GM19467 (cell line): ENCODE measurements at regions not wholly inside any gene's neighbourhood (a gene's known extent, or its start where the extent isn't known, plus 50 kb on each side); places are given as distances from the start of the nearest gene placed in this dataset.
"Not testable (repeated sequence)": the region's sequence is repeated elsewhere in the genome, so short reads cannot be mapped to it uniquely, and the experiment has no call there.

ENCODE experiments used
- ATAC-seq: cut with Tn5 transposase; IDR thresholded peaks from one replicate; pipeline ENCODE4 v1.9.1; 2021; ENCODE audit warnings: mild to moderate bottlenecking, moderate library complexity; ENCODE audit not compliant: unreplicated experiment

GRCh38 chr3:125695688-125696087 is 100.4 kb upstream of the OSBPL11 start:
- no peak for ATAC-seq

DNA sequence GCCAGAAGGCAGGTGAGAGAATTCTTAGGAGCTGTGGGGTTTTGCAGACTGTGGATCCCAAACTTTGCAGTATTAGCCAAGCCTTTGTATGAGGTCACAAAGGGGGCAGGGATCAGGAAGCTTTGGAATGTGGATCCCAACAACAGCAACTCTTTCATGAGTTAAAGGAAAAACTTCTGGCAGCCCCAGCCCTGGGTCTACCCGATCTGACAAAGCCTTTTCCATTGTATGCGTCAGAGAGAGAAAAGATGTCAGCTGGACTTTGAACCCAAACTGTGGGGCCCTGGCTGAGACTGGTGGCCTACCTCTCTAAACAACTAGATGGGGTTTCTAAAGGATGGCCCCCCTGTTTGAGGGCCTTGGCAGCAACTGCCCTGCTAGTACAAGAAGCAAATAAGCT is 101.8 kb upstream of the OSBPL11 start:
- not testable (repeated sequence) for ATAC-seq

DNA sequence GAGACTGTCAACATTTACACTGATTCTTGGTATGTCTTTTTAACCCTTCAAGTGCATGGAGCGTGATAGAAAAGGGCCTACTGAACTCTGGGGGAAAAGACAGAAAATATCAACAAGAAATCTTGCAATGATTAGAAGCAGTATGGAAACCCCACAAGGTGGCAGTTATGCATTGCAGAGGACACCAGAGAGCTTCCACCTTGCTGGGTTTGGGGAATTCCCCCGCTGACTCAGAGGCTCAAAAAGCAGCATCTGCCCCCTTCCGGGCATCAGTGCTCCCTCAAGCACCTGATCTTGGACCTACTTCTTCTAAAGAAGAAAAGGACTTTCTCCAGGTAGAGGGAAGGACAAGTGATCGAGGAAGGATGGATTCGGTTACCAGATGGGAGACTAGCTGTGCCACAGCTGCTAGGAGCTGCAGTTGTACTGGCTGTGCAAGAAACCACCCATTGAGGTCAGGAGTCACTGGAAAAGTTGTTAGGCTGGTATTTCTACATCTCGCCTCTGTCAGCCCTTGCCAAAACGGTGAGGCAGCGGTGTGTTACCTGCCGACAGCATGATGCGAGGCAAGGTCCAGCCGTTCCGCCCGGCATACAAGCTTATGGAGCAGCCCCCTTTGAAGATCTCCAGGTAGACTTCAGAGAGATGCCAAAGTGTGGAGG is 102.8 kb upstream of the OSBPL11 start:
- ATAC-seq, result not testable (repeated sequence)

DNA sequence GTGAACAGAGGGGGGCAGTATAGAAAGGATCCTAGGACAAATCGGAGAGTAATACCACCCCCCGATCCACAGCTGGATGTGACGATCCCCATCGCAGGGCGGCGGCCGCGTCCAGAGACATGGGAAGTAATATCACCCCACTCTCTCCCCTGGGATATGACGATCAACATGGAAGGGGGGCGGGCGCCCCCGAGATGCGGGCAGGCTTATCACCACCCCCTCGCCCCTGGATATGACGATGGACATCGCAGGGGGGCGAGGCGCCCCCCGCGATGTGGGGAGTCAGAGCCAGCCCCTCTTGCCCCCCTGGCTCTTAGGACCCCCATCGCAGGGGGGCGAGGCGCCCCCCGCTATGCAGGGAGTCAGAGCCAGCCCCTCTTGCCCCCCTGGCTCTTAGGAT is 120.4 kb upstream of the OSBPL11 start:
- ATAC-seq, result no peak

DNA sequence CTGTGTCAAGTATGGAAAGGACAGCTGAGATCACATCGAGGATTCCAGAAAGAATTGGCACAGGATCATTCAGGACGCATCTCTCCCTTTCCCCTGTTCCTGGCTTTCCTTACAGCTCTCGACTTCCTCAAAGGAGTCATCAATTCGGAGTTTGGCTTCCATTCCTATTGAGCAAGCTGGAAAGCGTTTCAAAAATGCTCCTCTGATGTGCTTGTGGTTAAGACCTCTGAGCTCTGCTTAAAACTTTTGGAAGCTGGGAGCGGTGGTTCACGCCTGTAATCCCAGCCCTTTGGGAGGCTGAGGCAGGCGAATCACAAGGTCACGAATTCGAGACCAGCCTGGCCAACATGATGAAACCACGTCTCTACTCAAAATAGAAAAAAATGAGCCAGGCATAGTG is 136.9 kb upstream of the OSBPL11 start:
- ATAC-seq, result not testable (repeated sequence)

DNA sequence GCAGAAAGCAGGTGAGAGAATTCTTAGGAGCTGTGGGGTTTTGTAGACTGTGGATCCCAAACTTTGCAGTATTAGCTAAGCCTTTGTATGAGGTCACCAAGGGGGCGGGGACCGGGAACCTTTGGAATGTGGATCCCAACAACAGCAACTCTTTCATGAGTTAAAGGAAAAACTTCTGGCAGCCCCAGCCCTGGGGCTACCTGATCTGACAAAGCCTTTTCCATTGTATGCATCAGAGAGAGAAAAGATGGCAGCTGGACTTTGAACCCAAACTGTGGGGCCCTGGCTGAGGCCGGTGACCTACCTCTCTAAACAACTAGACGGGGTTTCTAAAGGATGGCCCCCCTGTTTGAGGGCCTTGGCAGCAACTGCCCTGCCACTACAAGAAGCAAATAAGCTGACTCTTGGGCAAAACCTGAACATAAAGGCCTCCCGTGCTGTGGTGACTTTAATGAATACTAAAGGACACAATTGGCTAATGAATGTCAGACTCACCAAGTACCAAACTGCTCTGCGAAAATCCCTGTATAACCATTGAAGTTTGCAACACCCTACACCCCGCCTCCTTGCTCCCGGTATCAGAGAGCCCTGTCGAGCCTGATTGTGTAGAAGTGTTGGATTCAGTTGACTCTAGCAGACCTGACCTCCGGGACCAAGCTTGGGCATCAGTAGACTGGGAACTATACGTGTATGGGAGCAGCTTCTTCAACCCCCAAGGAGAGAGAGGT is 146.9 kb upstream of the OSBPL11 start:
- not testable (repeated sequence) for ATAC-seq

DNA sequence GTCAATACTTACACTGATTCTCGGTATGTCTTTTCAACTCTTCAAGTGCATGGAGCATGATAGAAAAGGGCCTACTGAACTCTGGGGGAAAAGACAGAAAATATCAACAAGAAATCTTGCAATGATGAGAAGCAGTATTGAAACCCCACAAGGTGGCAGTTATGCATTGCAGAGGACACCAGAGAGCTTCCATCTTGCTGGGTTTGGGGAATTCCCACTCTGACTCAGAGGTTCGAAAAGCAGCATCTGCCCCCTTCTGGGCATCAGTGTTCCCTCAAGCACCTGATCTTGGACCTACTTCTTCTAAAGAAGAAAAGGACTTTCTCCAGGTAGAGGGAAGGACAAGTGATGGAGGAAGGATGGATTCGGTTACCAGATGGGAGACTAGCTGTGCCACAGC is 147.5 kb upstream of the OSBPL11 start:
- ATAC-seq, result not testable (repeated sequence)

- not testable (repeated sequence) for ATAC-seq
Observed at GRCh38 chr3:125757050-125757449, 161.8 kb upstream of the OSBPL11 start.

DNA sequence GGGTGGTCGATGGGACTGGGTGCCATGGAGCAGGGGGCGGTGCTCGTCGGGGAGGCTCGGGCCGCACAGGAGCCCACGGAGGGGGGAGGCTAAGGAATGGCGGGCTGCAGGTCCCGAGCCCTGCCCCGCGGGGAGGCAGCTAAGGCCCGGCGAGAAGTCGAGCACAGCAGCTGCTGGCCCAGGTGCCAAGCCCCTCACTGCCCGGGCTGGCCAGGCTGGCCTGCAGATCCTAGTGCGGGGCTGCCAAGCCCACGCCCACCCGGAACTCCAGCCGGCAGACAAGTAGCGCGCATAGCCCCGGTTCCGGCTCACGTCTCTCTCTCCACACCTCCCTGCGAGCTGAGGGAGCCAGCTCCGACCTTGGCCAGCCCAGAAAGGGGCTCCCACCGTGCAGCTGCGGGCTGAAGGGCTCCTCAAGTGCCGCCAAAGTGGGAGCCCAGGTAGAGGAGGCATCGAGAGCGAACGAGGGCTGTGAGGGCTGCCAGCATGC is 163.4 kb upstream of the OSBPL11 start:
- ATAC-seq, result not testable (repeated sequence)

DNA sequence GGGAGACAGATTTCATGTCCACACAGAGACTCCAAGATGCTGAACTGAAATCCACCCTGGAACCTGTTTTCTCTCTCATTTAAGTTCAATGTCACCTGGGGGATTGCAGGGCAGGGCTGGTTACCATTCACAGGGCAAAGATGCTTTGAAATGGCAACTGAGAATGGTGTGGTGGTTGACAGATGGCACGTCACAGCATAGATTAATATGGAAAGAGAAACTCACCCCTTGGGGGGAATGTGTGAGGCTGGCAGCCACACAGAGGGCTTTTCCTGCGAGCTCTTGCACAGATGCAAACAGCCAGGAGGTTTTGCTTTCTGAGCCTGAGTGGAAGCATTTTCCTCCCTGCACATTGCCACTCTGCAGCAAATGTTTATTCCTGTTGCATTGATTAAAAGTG is 167.3 kb upstream of the OSBPL11 start:
- not testable (repeated sequence) for ATAC-seq

- ATAC-seq, result not testable (repeated sequence)
Observed at GRCh38 chr3:125766285-125766826, 171.1 kb upstream of the OSBPL11 start.

GRCh38 chr3:125766931-125767330 is 171.6 kb upstream of the OSBPL11 start:
- not testable (repeated sequence) for ATAC-seq

DNA sequence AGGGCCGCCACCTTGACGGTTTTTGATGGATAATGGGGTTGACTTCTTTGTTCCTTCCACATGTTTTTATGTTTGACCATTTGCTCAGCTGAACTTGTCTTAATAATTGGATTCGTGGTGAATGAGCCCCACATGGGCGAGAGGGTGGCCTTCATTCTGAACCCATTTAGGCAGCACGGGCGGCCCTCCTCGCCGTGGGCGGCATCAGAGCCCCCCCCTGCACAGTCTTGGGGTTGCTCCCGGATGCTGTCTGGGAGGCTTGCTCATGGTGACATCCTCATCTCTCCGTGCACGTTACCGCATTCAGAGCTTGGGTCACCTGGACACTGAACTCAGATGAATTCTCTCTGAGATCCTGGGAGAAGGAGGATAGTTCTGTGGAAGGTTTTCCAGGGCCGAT is 172.3 kb upstream of the OSBPL11 start:
- ATAC-seq, result no peak

DNA sequence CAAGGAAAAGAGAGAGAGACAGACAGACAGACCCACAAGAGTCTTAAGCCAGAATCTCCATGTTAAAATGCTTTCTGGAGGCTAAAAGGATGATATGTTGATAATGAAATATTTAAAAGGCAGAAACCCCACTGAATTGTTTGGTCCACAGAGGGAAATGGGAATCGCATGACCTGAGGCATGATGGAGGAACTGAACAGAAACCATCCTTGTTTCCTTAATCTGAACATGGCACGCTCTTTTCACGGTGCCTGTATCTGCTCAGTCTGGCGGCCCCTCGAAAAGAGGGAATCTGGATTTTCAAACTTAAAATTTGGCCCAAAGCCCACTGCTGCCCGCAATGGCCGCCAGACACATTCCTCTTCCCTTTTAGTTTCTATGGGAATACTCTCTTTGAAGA is 173.5 kb upstream of the OSBPL11 start:
- not testable (repeated sequence) for ATAC-seq

DNA sequence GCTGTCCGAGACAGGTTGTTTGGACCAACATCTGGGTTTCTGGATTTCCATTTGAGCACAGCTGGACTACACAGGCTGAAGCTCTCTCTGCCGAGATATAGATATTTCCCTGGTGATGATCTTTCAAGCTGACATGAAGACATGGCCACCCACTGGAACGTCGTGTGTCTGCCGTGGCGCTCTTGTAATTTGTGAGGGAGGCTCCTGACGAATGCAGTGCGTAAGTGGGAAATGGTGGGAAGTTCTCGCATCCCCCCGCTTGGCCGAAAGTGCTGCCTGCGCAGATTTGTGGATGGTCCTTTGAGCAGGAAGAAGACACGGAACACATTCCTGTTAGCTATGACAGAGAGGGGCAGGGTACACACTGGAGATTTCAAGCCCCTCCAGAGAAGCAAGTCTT is 176.2 kb upstream of the OSBPL11 start:
- ATAC-seq, result not testable (repeated sequence)

GRCh38 chr3:125774433-125775034 is 179.2 kb upstream of the OSBPL11 start:
- ATAC-seq, result not testable (repeated sequence)

GRCh38 chr3:125775106-125775505 is 179.8 kb upstream of the OSBPL11 start:
- ATAC-seq, result not testable (repeated sequence)

DNA sequence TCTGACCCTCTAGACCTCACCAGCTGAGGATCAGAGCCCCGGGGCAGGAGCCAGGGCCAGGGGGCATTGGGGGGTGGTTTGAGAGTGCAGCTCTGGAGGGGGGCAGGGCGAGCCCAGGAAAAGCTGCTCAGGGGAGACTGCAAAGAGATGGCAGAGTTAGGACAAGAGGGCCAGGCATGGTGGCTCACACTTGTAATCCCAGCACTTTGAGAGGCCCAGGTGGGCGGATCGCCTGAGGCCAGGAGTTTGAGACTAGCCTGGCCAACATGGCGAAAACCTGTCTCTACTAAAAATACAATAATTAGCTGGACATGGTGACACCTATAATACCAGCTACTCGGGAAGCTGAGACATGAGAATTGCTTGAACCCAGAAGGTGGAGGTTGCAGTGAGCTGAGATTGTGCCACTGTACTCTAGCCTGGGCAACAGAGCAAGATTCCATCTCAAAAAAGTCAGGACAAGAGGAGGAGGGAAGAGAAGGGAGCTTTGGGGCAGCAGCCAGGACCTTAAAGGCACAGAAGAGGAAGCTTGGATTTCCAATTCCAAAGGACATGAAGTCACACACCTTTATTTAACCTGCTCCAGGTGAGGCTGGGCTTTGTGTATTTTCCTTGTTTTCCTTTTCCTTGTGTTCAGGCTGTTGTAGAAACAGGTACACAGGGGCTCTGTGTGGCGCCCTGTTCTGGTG is 180.5 kb upstream of the OSBPL11 start:
- not testable (repeated sequence) for ATAC-seq

- not testable (repeated sequence) for ATAC-seq
Observed at GRCh38 chr3:125779276-125779675, 184.0 kb upstream of the OSBPL11 start.

GRCh38 chr3:125779918-125780317 is 184.6 kb upstream of the OSBPL11 start:
- ATAC-seq, result not testable (repeated sequence)

- not testable (repeated sequence) for ATAC-seq
Observed at GRCh38 chr3:125781678-125782077, 186.4 kb upstream of the OSBPL11 start.
